ENCODE measurements at regions not wholly inside any gene's neighbourhood (a gene's known extent, or its start where the extent isn't known, plus 50 kb on each side); places are given as distances from the start of the nearest gene placed in this dataset.
"Not testable (repeated sequence)": the region's sequence is repeated elsewhere in the genome, so short reads cannot be mapped to it uniquely, and the experiment has no call there.

DNA sequence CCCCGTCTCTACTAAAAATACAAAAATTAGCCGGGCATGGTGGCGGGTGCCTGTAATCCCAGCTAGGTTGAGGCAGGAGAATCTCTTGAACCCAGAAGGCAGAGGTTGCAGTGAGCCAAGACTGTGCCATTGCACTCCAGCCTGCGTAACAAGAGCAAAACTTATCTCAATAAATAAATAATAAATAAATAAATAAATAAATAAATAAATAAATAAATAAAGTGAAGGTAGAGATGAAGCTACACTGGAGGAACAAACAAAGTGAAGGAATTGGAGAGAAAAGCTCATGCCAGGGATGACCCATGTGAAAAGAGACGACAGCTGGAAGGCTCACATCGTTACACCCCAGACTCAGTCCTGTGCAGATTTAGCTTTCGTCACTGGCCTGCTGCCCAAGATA is 157.3 kb upstream of the ARHGAP28 start:
- TF ChIP-seq, protein P1, sequence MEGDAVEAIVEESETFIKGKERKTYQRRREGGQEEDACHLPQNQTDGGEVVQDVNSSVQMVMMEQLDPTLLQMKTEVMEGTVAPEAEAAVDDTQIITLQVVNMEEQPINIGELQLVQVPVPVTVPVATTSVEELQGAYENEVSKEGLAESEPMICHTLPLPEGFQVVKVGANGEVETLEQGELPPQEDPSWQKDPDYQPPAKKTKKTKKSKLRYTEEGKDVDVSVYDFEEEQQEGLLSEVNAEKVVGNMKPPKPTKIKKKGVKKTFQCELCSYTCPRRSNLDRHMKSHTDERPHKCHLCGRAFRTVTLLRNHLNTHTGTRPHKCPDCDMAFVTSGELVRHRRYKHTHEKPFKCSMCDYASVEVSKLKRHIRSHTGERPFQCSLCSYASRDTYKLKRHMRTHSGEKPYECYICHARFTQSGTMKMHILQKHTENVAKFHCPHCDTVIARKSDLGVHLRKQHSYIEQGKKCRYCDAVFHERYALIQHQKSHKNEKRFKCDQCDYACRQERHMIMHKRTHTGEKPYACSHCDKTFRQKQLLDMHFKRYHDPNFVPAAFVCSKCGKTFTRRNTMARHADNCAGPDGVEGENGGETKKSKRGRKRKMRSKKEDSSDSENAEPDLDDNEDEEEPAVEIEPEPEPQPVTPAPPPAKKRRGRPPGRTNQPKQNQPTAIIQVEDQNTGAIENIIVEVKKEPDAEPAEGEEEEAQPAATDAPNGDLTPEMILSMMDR (conservative IDR thresholded peaks at IDR 0.05 in 1 of 2, IDR thresholded peaks at IDR 0.05 in 1 of 2; ENCODE audit: extremely low read depth in 1 of 2, insufficient read depth in 1 of 2, low read depth in 1 of 2, low read length in 2 of 2), result not testable (repeated sequence)
- not testable (repeated sequence) for TF ChIP-seq EZH2 (IDR thresholded peaks at IDR 0.05; ENCODE audit: borderline replicate concordance, low read length)

Data from mammary epithelial cell (primary cell).